Cerebellar nuclear complex (tissue), 1 donor: ENCODE measurements at regions not wholly inside any gene's neighbourhood (a gene's known extent, or its start where the extent isn't known, plus 50 kb on each side); places are given as distances from the start of the nearest gene placed in this dataset.
"Not testable (repeated sequence)": the region's sequence is repeated elsewhere in the genome, so short reads cannot be mapped to it uniquely, and the experiment has no call there.

ENCODE experiments used
- DNase-seq, 2 experiments: peaks; one replicate each; lab custom pipeline; 2025; lab: John Stamatoyannopoulos, UW

- DNase-seq, result no peak
Observed at GRCh38 chr1:194028002-194028401, 841.6 kb upstream of the B3GALT2 start.

GRCh38 chr1:194026422-194026821, 840.0 kb upstream of the B3GALT2 start:
- no peak for DNase-seq

GRCh38 chr1:194024659-194025058, 838.2 kb upstream of the B3GALT2 start:
- no peak for DNase-seq

- DNase-seq, result no peak
Observed at GRCh38 chr1:194014014-194014413, 827.6 kb upstream of the B3GALT2 start.

GRCh38 chr1:194013561-194013960, 827.1 kb upstream of the B3GALT2 start:
- no peak for DNase-seq

GRCh38 chr1:194004146-194004545, 817.7 kb upstream of the B3GALT2 start:
- no peak for DNase-seq

- DNase-seq, result not testable (repeated sequence)
Observed at GRCh38 chr1:194001726-194002350, 815.4 kb upstream of the B3GALT2 start.

- no peak for DNase-seq
Observed at GRCh38 chr1:193988885-193989284, 802.5 kb upstream of the B3GALT2 start.

- DNase-seq, result no peak
Observed at GRCh38 chr1:193979219-193979618, 792.8 kb upstream of the B3GALT2 start.

- DNase-seq, result no peak
Observed at GRCh38 chr1:193974286-193974798, 787.9 kb upstream of the B3GALT2 start.

GRCh38 chr1:193973428-193973827, 787.0 kb upstream of the B3GALT2 start:
- DNase-seq, result no peak

GRCh38 chr1:193971595-193971994, 785.2 kb upstream of the B3GALT2 start:
- DNase-seq, result no peak

- no peak for DNase-seq
Observed at GRCh38 chr1:193960499-193960898, 774.1 kb upstream of the B3GALT2 start.

GRCh38 chr1:193960040-193960439, 773.6 kb upstream of the B3GALT2 start:
- no peak for DNase-seq

- DNase-seq, result no peak
Observed at GRCh38 chr1:193957556-193958095, 771.2 kb upstream of the B3GALT2 start.

GRCh38 chr1:193952778-193953374, 766.5 kb upstream of the B3GALT2 start:
- no peak for DNase-seq

GRCh38 chr1:193951984-193952383, 765.6 kb upstream of the B3GALT2 start:
- no peak for DNase-seq

GRCh38 chr1:193944454-193944853, 758.0 kb upstream of the B3GALT2 start:
- no peak for DNase-seq

GRCh38 chr1:193940176-193940575, 753.8 kb upstream of the B3GALT2 start:
- no peak for DNase-seq

- no peak for DNase-seq
Observed at GRCh38 chr1:193939585-193939984, 753.2 kb upstream of the B3GALT2 start.

GRCh38 chr1:193937308-193937707, 750.9 kb upstream of the B3GALT2 start:
- DNase-seq, result no peak

- DNase-seq, result no peak
Observed at GRCh38 chr1:193932979-193933378, 746.6 kb upstream of the B3GALT2 start.

- DNase-seq, result no peak
Observed at GRCh38 chr1:193931356-193931755, 744.9 kb upstream of the B3GALT2 start.
